HG02642 (cell line): ENCODE measurements at regions not wholly inside any gene's neighbourhood (a gene's known extent, or its start where the extent isn't known, plus 50 kb on each side); places are given as distances from the start of the nearest gene placed in this dataset.

Source experiments
- ATAC-seq: cut with Tn5 transposase; IDR thresholded peaks from one replicate; pipeline ENCODE4 v1.9.1; 2021; ENCODE audit warnings: mild to moderate bottlenecking; ENCODE audit not compliant: unreplicated experiment, poor library complexity

- ATAC-seq = no peak
Measured at GRCh38 chr22:49433717-49434611, 393.7 kb downstream of the BRD1 start.

- no peak for ATAC-seq
Measured at GRCh38 chr22:49432897-49433443, 394.7 kb downstream of the BRD1 start.

GRCh38 chr22:49432211-49432896 lies 395.3 kb downstream of the BRD1 start:
- ATAC-seq = no peak

DNA sequence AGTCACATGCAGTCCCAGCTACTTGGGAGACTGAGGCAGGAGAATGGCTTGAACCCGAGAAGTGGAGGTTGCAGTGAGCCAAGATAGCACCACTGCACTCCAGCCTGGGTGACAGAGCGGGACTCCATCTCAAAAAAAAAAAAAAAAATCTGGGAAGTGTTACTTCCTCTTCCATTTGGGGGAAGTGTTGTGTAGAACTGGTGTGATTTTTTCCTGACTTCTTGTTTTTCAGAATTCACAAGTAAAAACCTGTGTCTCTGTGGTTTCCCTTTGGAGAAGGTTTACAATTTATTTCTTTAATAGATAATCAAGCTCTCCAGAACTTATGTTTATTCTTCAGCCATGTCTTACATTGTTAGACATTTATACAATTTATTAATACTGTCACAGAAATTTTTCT lies 396.1 kb downstream of the BRD1 start:
- ATAC-seq = no peak

- no peak for ATAC-seq
Measured at GRCh38 chr22:49429066-49429465, 398.6 kb downstream of the BRD1 start.

DNA sequence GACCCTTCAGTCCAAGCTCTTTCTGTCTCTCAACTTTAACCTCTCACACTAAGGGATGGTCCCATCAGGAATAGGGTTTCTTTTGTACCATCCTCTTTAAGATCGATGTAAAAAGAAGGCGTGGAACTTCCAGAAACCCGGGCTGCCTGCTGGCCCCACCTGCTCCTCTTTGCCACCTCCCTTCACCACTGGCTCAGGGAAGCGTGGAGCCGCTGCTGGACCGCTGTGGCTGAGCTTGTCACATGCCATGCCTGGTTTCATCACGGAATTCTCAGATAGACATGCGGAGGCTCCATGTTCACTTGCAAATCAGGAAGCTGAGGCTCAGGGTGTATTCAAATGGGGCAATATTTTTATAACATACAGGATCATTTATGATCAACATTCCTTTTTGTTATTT lies 399.7 kb downstream of the BRD1 start:
- no peak for ATAC-seq

DNA sequence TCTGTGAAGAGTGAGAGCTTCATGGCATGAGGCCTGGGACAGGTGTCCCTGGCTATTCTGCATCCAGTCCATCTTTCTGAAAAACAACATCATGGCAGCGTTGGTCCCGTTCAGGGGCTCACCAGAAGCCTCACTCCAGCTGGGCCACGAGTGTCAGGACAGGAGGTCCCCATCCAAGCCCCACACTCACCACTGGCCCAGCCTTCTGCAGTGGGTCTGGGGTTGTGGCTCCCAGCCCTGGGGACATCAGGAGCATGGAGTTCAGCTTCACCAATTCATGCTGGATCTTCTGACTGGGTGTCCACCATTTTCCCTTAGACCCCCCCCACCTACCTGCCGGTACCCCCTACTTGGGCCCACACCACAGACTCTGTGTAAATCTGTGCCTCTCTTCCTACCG lies 400.3 kb downstream of the BRD1 start:
- no peak for ATAC-seq

- ATAC-seq = no peak
Measured at GRCh38 chr22:49426618-49427266, 400.9 kb downstream of the BRD1 start.

DNA sequence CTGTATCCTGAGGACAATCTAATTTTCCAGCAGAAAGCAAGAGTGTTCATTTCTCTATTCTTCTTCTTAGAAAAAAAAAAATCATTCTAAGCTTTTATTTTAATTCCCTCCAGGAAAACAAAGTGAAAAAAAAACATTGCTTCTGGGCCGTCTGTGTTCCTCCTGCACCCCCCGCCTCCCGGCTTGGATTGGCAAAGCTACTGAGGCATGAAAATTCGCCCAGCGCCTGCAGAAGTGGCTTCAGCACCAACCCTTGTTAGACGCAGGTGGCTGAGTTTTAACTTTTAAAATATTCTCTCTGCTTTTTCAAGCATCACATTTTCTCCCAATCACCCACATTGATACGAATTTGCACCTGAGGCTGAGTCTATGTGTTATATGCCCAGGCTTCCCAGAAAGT lies 401.6 kb downstream of the BRD1 start:
- no peak for ATAC-seq

DNA sequence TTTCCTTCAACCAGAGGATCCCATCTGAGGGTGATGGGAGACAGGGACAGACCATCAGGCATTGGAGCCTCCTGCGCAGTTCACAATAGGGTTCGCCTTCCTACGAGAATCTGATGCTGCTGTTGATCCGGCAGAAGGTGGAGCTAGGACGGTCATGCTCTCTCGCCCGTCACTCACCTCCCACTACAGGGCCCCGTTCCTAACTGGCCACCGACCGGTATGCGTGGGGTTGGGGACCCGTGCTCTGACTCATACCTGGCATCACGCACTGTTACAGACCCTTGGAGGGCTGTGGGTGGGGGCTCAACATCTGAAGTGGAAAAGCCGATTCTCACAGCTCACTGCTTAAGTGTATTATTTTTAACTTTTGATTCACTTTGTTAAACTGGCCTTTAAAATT lies 402.3 kb downstream of the BRD1 start:
- no peak for ATAC-seq

DNA sequence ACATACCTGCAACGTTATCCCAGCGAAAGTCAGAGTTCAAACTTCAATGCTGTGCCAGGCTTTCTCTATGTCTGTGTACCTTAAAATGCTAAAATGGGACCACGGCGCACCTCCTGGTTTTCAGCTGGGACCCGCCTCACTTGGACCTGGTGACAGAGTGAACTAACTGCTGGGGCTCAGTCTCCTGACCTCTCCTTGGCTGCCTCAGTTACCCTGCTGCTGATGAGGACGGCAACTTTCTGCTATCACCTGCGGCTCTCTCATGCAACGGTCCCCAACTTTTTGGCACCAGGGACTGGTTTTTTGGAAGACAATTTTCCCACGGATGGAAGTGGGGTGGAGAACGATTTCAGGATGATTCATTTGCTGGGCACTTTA lies 402.8 kb downstream of the BRD1 start:
- no peak for ATAC-seq

GRCh38 chr22:49423125-49423650 lies 404.5 kb downstream of the BRD1 start:
- no peak for ATAC-seq

DNA sequence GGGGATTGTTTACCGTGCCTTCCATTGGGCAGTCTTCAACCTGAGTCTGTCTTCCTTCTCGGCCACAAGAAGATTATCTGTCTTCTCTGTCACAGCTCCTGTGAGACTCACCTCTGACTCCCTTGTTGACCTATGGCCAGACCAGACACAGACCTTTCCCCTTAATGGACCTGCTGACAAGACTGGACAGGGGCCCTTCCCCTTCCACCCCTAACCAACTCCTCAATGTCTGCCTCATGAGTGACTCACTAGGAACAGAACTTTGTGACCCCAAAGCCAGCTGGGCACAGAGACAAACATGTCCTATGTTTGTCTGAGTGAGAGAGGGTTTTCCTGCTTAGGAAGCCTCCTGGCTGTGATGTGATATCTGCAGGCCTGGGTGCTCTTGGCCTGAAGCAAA lies 405.0 kb downstream of the BRD1 start:
- ATAC-seq = no peak

DNA sequence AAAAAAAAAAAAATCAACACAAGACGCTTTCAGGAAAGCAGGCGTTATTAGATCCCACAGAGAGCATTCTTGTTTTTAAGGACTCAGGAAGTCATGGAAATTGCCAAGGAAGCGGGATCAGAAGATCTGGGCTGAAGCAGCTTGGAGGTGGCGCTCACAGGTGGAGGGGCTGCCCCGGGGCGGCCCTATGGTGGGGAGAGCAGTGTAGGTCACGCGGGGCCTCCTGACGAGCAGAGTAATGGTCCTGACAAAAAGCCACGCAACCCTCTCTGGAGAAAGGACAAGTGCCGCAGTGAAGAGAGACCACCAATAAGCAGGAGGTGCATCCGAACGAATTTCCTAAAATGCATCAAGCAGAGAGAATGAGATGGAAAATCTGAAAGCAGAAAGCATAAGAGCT lies 407.0 kb downstream of the BRD1 start:
- no peak for ATAC-seq

DNA sequence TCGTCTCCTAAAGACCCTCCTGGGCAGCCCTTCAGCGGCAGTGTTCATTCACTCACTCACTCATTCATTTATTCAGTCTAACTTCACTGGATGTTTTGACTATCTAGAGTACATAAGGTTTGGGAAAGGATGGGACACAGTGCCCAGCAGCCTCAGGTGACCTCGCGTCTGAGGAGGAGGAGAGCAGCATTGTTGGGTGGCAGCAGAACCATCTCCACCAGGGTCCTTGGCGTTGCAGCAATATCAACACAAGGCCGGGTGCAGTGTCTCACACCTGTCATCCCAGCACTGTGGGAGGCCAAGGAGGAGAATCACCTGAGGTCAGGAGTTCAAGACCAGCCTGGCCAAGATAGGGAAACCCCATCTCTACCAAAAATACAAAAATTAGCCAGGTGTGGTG lies 408.0 kb downstream of the BRD1 start:
- no peak for ATAC-seq

GRCh38 chr22:49418943-49419342 lies 408.7 kb downstream of the BRD1 start:
- ATAC-seq = no peak

DNA sequence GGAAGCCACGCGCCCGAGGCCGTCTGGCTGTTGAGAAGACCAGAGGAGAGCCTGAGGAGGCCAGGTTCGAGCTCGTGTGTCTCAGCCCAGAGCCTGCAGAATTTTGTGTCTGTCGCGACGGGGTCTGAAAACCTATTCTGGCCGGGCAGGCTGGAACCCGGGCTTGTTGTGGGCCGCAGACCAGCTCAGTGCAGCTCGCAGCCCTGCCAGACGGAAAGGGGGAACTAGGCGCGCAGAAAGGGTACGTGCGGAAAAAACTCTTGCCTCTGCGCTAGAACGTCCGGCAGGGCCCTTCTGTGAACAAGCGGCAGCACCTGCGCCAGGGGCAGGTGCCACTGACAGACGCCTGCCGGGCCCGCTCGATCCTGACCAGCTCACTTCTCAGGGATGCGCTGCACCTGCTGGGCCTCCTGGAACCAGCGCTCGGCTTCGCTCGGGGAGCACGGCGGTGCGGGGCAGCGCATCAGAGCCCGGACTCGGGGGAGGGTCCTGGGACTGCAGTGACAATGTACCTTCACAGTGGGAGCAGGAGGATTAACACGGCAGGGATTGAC lies 409.3 kb downstream of the BRD1 start:
- no peak for ATAC-seq

DNA sequence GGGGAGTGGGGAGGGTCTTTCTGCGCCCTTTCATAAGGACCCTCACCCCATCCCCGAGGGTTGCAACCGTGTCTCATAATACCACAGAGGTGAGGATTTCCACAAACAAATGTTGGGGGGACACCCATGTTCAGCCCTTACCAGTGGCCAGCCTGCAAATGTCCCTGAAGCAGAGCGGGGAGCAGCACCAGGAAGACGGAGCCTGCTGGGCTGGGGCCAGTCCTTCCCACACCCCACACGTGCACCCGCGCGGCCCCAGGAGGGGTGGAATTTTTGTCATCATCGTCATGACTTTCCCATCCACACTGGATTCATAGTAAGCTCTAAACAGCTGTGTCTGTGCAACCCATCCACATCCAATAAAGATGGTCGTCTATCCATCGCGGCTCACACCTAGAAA lies 409.8 kb downstream of the BRD1 start:
- no peak for ATAC-seq

DNA sequence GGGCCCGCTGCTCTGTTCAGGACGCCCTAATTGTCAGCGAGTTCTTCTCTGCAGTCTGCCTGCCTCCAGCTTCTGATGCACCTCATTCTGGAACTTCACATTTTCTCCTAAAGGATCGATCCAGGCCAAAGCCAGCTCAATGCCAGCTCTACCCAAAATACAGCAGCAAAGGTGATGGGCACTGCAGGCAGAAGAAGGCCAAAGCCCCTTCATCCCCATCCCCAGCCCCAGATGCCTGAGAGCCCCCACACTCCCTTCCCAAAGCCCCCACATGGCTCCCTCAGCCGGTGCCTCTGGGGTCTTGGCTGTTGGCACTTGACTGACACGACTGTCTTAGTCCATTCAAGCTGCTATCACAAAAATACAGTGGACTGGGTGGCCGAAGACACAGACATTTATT lies 410.3 kb downstream of the BRD1 start:
- ATAC-seq = no peak

DNA sequence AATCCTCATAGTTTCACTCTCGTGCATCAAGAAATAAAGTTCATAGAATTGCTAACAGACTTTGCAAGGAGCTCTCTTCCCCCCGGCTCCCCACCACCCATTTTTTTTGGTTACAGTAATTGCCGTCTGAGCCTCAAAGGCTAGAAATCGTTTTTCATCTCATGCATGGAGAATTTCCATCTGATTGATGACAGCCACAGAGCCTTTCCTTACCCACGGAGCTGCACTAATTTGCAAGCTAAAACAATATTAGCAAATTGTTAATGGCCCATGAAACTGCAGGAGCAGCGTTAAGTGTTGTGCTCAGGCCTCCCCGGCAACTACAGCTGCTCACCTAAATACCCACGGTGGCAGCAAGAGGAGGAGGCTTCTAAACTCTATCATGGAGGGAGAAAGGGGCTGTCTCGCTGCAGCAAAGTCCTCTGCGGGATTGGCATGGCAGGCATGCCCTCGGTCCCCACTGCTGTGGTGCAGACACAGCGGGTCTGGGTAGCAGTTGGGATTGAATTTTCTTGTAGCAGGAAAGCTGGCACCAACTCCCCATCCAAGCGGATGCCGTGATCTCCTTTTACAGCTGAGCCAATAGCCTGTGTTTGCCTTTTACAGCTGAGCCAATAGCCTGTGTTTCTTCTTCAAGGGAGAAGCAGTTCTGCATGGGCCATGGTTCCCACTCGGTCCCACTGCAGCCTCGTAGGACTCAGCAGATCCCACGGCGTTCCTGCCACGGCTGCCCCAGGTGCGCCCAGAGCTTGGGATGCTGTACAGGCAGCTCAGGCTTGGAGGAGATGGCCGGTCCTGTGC lies 412.3 kb downstream of the BRD1 start:
- no peak for ATAC-seq
